HS-27A (cell line): ENCODE measurements at regions not wholly inside any gene's neighbourhood (a gene's known extent, or its start where the extent isn't known, plus 50 kb on each side); places are given as distances from the start of the nearest gene placed in this dataset.

ENCODE experiments used
- DNase-seq: peaks from one replicate; pipeline ENCODE4 v3.0.0-alpha.2; 2012; ENCODE audit warnings: low read depth, missing footprints

- peak; percentile 11 for DNase-seq
Observed at GRCh38 chr5:97728920-97729319, 545.9 kb upstream of the RIOK2 start.

GRCh38 chr5:97729938-97730337, 546.9 kb upstream of the RIOK2 start:
- DNase-seq, result no peak

GRCh38 chr5:97735209-97735608, 552.2 kb upstream of the RIOK2 start:
- DNase-seq, result no peak

DNA sequence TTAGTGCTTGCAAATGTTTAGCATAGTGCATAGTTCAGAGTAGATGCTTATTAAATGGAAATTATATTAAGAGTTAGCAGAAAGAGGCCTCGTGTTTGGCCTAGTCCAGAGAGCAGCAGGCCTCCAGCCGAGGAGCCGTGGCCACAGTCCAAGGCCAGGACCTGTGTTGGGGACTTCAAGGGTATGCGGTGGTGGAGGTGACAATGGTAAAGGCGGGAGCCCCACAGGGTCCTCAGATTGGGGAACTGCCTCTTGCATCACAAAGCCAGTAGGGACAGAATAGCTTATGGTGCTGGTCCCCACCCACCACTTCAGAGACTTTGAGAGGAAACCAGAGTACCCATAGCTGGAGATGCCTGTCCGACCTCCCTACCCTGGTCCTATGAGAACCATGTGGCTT, 554.6 kb upstream of the RIOK2 start:
- no peak for DNase-seq

GRCh38 chr5:97745817-97746216, 562.8 kb upstream of the RIOK2 start:
- no peak for DNase-seq

- no peak for DNase-seq
Observed at GRCh38 chr5:97750576-97750975, 567.5 kb upstream of the RIOK2 start.

DNA sequence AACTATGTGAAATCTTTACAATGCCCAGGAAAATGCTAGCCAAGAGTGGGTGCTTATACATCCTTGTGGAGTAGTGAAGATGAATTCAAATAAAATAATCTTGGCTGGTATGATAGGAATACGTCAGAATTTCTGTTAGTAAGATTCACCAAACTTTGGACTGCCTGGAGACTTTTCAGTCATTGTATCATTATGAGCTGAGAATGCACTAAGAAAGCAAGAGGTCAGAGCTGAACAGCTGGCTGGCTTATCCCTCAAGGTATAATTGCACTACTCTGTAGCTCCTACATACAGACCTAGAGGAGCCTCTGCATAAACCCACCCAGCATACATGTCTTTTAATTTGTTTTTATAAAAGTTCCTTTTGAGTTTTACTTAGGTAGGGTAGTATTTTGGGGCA, 568.5 kb upstream of the RIOK2 start:
- no peak for DNase-seq

GRCh38 chr5:97752871-97753270, 569.8 kb upstream of the RIOK2 start:
- DNase-seq, result no peak

- DNase-seq, result no peak
Observed at GRCh38 chr5:97762483-97762882, 579.4 kb upstream of the RIOK2 start.

GRCh38 chr5:97764700-97765099, 581.7 kb upstream of the RIOK2 start:
- DNase-seq, result no peak

DNA sequence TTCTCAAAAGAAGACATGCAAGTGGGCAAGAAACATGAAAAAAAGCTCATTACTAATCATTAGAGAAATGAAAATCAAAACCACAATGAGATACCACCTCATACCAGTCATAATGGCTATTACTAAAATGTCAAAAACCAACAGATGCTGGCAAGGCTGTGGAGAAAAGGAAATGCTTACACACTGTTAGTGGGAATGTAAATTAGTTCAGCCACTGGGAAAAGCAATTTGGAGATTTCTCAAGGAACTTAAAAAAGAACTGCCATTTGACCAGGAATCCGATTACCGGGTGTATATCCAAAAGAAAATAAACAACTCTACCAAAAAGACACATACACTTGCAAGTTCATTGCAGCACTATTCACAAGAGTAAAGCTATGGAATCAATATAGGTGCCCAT, 595.4 kb upstream of the RIOK2 start:
- DNase-seq, result no peak

GRCh38 chr5:97788369-97788768, 605.3 kb upstream of the RIOK2 start:
- no peak for DNase-seq

DNA sequence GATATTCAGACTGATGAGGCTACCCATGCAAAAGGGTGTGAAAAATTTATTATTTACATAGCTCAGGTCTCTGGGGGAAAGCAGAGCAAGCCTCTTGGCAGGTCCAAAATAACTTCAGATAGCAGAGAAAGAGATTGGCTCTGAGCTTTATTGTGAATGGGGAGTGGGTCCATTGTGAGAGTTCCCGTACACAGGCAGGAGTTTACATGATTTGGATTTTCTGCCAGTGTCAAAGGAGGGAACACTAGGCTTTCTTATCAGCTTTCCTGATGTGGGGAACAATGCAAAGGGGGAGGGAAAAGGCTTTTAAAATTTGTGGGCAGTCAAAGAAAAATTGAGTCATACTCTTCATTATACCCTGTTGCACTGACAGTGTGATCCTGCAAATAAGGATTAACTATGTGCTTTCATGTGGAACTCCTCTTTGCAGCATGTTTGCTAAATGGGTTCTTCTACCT, 615.0 kb upstream of the RIOK2 start:
- no peak for DNase-seq

- no peak for DNase-seq
Observed at GRCh38 chr5:97801461-97801860, 618.4 kb upstream of the RIOK2 start.

GRCh38 chr5:97820138-97820537, 637.1 kb upstream of the RIOK2 start:
- DNase-seq, result no peak

- DNase-seq, result no peak
Observed at GRCh38 chr5:97832645-97833296, 649.7 kb upstream of the RIOK2 start.

DNA sequence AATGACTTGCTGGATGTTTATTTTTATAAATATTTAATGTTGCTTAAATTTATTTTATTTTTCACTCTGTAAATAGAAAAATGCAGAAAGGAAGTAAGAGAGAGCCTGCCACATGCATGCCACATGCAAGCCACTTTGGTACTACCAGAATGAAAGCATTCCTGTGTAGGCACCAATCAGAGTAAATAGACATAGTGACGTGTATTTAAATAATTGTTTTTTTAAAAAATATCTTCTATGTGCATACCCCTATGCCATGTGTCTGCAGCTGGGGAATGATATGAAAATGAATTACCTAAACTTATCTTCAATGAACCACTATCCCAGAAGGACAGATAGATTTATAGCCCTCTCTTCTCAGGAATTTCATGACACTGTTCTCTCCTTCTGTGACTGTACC, 651.5 kb upstream of the RIOK2 start:
- DNase-seq, result no peak

- DNase-seq, result no peak
Observed at GRCh38 chr5:97835112-97835511, 652.1 kb upstream of the RIOK2 start.

DNA sequence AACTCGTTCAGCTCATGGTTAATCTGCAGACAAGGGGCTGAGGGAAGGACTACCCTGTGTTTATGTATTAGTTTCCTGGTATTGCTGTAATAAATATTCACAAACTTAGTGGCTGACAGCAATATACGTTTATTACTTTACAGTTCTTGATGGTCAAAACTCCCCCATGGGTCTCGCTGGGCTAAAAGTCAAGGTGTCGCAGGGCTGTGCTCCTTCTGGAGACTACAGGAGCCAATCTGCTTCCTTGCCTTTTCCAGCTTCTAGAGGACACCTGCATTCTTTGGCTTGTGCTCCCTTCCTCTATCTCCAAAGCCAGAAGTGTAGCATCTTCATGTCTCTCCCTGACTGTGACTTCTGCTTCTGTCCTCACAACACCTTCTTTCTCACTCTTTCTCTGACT, 653.8 kb upstream of the RIOK2 start:
- no peak for DNase-seq

GRCh38 chr5:97838214-97838613, 655.2 kb upstream of the RIOK2 start:
- DNase-seq, result peak; percentile 66

DNA sequence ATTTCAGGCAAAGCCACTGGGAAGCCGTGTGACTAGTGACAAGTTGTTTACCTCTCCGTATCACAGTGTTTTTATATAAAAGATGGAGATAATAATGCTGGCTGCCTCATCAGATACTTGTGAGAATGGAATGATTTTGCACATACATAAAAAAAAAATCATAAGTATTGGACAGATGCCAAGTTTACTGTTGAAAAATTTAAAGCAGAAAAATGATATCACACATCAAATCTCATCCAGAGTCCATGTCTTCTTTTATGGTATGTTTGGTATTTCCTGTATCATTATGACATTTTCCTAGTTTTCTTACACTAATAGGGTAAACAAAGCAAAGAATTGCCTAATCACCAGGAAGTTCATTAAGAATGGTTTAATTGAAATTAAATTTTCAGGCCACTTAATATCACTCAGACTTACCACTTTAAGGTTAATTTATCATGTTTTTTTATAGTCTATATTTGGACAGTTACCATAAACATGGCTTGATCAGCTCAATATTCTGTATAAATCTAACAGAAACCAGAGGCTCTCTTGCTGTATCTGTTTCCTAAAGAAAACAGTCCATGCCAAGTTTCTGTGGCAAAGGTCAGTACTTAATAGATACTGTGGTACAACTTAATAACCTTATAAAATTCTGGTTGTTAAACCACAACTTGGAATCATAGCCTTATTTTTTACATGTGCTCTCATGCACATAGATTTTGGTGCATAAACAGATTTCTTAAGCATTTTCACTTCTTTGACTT, 656.5 kb upstream of the RIOK2 start:
- peak; percentile 38 for DNase-seq

GRCh38 chr5:97840643-97841042, 657.6 kb upstream of the RIOK2 start:
- no peak for DNase-seq

DNA sequence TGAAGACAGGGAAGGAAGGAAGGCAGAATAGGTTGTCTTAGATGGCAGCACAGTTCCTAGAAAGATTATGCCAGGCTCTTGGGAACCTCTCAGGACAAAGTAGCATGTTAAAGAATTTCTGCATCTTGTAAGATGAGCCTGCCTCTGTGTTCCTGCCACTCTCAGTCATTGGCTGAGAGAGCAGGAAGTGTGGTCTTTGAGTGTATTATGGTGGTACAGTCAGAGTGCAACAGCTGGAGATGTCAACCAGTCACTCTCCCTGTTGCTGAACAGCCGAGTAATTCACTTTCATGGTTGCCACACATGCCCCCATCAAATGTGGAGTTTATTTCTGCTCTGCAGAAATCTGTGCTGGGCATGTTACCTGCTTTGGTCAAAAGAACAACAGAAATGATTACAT, 659.6 kb upstream of the RIOK2 start:
- DNase-seq, result no peak

DNA sequence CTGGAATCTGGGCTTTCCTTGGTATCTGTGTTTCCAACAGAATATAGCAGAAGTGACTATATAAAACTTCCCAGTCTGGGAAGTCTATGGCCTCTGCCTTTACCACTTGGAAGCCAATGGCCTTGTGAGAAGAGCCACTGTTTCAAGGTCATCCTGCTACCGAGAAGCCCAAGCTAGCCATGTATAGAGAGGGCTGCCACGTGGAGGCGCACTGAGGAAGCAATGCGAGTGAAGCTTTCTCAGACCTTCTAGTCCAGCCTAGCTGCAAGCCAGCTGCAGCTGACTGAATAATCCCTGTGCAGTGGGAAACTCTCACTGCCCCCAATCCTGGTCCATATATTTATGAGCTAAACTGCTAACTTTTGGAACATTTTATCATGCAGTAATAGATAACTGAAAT, 661.8 kb upstream of the RIOK2 start:
- DNase-seq, result no peak
